ENCODE measurements at regions not wholly inside any gene's neighbourhood (a gene's known extent, or its start where the extent isn't known, plus 50 kb on each side); places are given as distances from the start of the nearest gene placed in this dataset.

- DNase-seq, result no peak
- H3K27me3 Mint-ChIP-seq, result peaks cover 19 to 33% of the 10 kb centered on the region in 2 donors
- CTCF ChIA-PET, result no interaction called here
Observed at GRCh38 chr3:194937882-194938321, 252.2 kb downstream of the FAM43A start.

GRCh38 chr3:194938845-194939531, 253.3 kb downstream of the FAM43A start:
- no peak for DNase-seq
- H3K4me1 ChIP-seq (ENCODE audit: insufficient read depth, low read length), result no peaks in the 10 kb centered on the region
- H3K36me3 ChIP-seq (ENCODE audit: insufficient read depth, low read length), result no peaks in the 10 kb centered on the region
- H3K9me3 ChIP-seq (ENCODE audit: low read length), result no peaks in the 10 kb centered on the region
- Mint-ChIP-seq H3K9me3 (no peaks in the 10 kb centered on the region), H3K4me3 (no peak overlapping the region), H3K27ac (no peak overlapping the region), H3K27me3 (peaks cover 15 to 28% of the 10 kb centered on the region in 2 donors), H3K4me1 (no peaks in the 10 kb centered on the region), H3K36me3 (no peaks in the 10 kb centered on the region)
- no peak overlapping the region for H3K4me3 ChIP-seq (ENCODE audit: low read length)
- H3K27me3 ChIP-seq (ENCODE audit: insufficient read depth, low read length, poor library complexity, severe bottlenecking), result no peaks in the 10 kb centered on the region
- POLR2A ChIA-PET, result no interaction called here
- CTCF ChIA-PET, result no interaction called here
- no peak overlapping the region for H3K27ac ChIP-seq (ENCODE audit: low read depth, low read length)

More at GRCh38 chr3:194937882-194938321, 252.2 kb downstream of the FAM43A start:
- H3K27ac ChIP-seq (ENCODE audit: low read depth, low read length), result no peak overlapping the region
- no peaks in the 10 kb centered on the region for H3K9me3 Mint-ChIP-seq
- no peaks in the 10 kb centered on the region for H3K9me3 ChIP-seq (ENCODE audit: low read length)
- POLR2A ChIA-PET, result no interaction called here
- H3K27me3 ChIP-seq (ENCODE audit: insufficient read depth, low read length, poor library complexity, severe bottlenecking), result no peaks in the 10 kb centered on the region
- H3K36me3 ChIP-seq (ENCODE audit: insufficient read depth, low read length), result no peaks in the 10 kb centered on the region
- H3K4me3 ChIP-seq (ENCODE audit: low read length), result no peak overlapping the region
- no peaks in the 10 kb centered on the region for H3K4me1 ChIP-seq (ENCODE audit: insufficient read depth, low read length)
- H3K4me3 Mint-ChIP-seq, result no peak overlapping the region
- no peaks in the 10 kb centered on the region for H3K4me1 Mint-ChIP-seq
- H3K27ac Mint-ChIP-seq, result no peak overlapping the region
- H3K36me3 Mint-ChIP-seq, result no peaks in the 10 kb centered on the region

- CTCF ChIA-PET, result no interaction called here
Observed at GRCh38 chr3:194939532-194939909, 253.8 kb downstream of the FAM43A start.

GRCh38 chr3:194939949-194940770, 254.5 kb downstream of the FAM43A start:
- Mint-ChIP-seq H3K9me3 (no peaks in the 10 kb centered on the region), H3K36me3 (no peaks in the 10 kb centered on the region), H3K27ac (no peak overlapping the region), H3K4me1 (no peaks in the 10 kb centered on the region), H3K4me3 (no peak overlapping the region), H3K27me3 (peaks cover 13 to 27% of the 10 kb centered on the region in 2 donors)
- POLR2A ChIA-PET, result no interaction called here
- Histone ChIP-seq H3K36me3 (ENCODE audit: insufficient read depth, low read length) (no peaks in the 10 kb centered on the region), H3K27ac (ENCODE audit: low read depth, low read length) (no peak overlapping the region), H3K9me3 (ENCODE audit: low read length) (no peaks in the 10 kb centered on the region), H3K4me1 (ENCODE audit: insufficient read depth, low read length) (no peaks in the 10 kb centered on the region), H3K27me3 (ENCODE audit: insufficient read depth, low read length, poor library complexity, severe bottlenecking) (no peaks in the 10 kb centered on the region), H3K4me3 (ENCODE audit: low read length) (no peak overlapping the region)
- no peak for DNase-seq
- CTCF ChIA-PET, result no interaction called here

More at GRCh38 chr3:194939532-194939909, 253.8 kb downstream of the FAM43A start:
- no peaks in the 10 kb centered on the region for H3K4me1 ChIP-seq (ENCODE audit: insufficient read depth, low read length)
- Mint-ChIP-seq H3K9me3 (no peaks in the 10 kb centered on the region), H3K4me1 (no peaks in the 10 kb centered on the region), H3K27me3 (peaks cover 16 to 27% of the 10 kb centered on the region in 2 donors), H3K36me3 (no peaks in the 10 kb centered on the region), H3K27ac (no peak overlapping the region), H3K4me3 (no peak overlapping the region)
- no peak overlapping the region for H3K4me3 ChIP-seq (ENCODE audit: low read length)
- no peak overlapping the region for H3K27ac ChIP-seq (ENCODE audit: low read depth, low read length)
- no peak for DNase-seq
- H3K9me3 ChIP-seq (ENCODE audit: low read length), result no peaks in the 10 kb centered on the region
- no peaks in the 10 kb centered on the region for H3K36me3 ChIP-seq (ENCODE audit: insufficient read depth, low read length)
- POLR2A ChIA-PET, result no interaction called here
- no peaks in the 10 kb centered on the region for H3K27me3 ChIP-seq (ENCODE audit: insufficient read depth, low read length, poor library complexity, severe bottlenecking)

- H3K9me3 Mint-ChIP-seq, result no peaks in the 10 kb centered on the region
- peaks cover 13 to 30% of the 10 kb centered on the region in 2 donors for H3K27me3 Mint-ChIP-seq
- no peak overlapping the region for H3K4me3 Mint-ChIP-seq
- ChIA-PET POLR2A (no interaction called here), CTCF (no interaction called here)
- Histone ChIP-seq H3K27ac (ENCODE audit: low read depth, low read length) (no peak overlapping the region), H3K9me3 (ENCODE audit: low read length) (no peaks in the 10 kb centered on the region), H3K4me3 (ENCODE audit: low read length) (no peak overlapping the region), H3K36me3 (ENCODE audit: insufficient read depth, low read length) (no peaks in the 10 kb centered on the region), H3K4me1 (ENCODE audit: insufficient read depth, low read length) (no peaks in the 10 kb centered on the region), H3K27me3 (ENCODE audit: insufficient read depth, low read length, poor library complexity, severe bottlenecking) (no peaks in the 10 kb centered on the region)
- H3K4me1 Mint-ChIP-seq, result no peaks in the 10 kb centered on the region
- no peaks in the 10 kb centered on the region for H3K36me3 Mint-ChIP-seq
- DNase-seq, result no peak
- H3K27ac Mint-ChIP-seq, result no peak overlapping the region
Observed at GRCh38 chr3:194941360-194941955, 255.8 kb downstream of the FAM43A start.

GRCh38 chr3:194941956-194942511, 256.4 kb downstream of the FAM43A start:
- H3K27ac Mint-ChIP-seq, result no peak overlapping the region
- no peaks in the 10 kb centered on the region for H3K4me1 Mint-ChIP-seq
- peaks cover 13 to 30% of the 10 kb centered on the region in 2 donors for H3K27me3 Mint-ChIP-seq
- Histone ChIP-seq H3K4me1 (ENCODE audit: insufficient read depth, low read length) (no peaks in the 10 kb centered on the region), H3K4me3 (ENCODE audit: low read length) (no peak overlapping the region), H3K36me3 (ENCODE audit: insufficient read depth, low read length) (no peaks in the 10 kb centered on the region), H3K27me3 (ENCODE audit: insufficient read depth, low read length, poor library complexity, severe bottlenecking) (no peaks in the 10 kb centered on the region), H3K9me3 (ENCODE audit: low read length) (no peaks in the 10 kb centered on the region), H3K27ac (ENCODE audit: low read depth, low read length) (no peak overlapping the region)
- no peak for DNase-seq
- ChIA-PET CTCF (no interaction called here), POLR2A (no interaction called here)
- H3K9me3 Mint-ChIP-seq, result no peaks in the 10 kb centered on the region
- H3K36me3 Mint-ChIP-seq, result no peaks in the 10 kb centered on the region
- H3K4me3 Mint-ChIP-seq, result no peak overlapping the region

- Histone ChIP-seq H3K4me1 (ENCODE audit: insufficient read depth, low read length) (no peaks in the 10 kb centered on the region), H3K27me3 (ENCODE audit: insufficient read depth, low read length, poor library complexity, severe bottlenecking) (no peaks in the 10 kb centered on the region), H3K27ac (ENCODE audit: low read depth, low read length) (no peak overlapping the region), H3K4me3 (ENCODE audit: low read length) (no peak overlapping the region), H3K9me3 (ENCODE audit: low read length) (no peaks in the 10 kb centered on the region), H3K36me3 (ENCODE audit: insufficient read depth, low read length) (no peaks in the 10 kb centered on the region)
- DNase-seq, result no peak
- Mint-ChIP-seq H3K4me1 (no peaks in the 10 kb centered on the region), H3K4me3 (no peak overlapping the region), H3K27me3 (peaks cover 10 to 23% of the 10 kb centered on the region in 2 donors), H3K36me3 (no peaks in the 10 kb centered on the region), H3K27ac (no peak overlapping the region), H3K9me3 (peaks cover 0 to 8% (median 0%) of the 10 kb centered on the region in 5 donors)
- POLR2A ChIA-PET, result no interaction called here
- CTCF ChIA-PET, result no interaction called here
Observed at GRCh38 chr3:194944526-194944925, 258.8 kb downstream of the FAM43A start.

GRCh38 chr3:194945508-194945907, 259.8 kb downstream of the FAM43A start:
- Mint-ChIP-seq H3K27ac (no peak overlapping the region), H3K27me3 (peaks cover 14 to 22% of the 10 kb centered on the region in 2 donors), H3K4me1 (no peaks in the 10 kb centered on the region), H3K4me3 (no peak overlapping the region), H3K36me3 (no peaks in the 10 kb centered on the region), H3K9me3 (peaks cover 0 to 8% (median 0%) of the 10 kb centered on the region in 5 donors)
- no peak for DNase-seq
- CTCF ChIA-PET, result no interaction called here
- H3K36me3 ChIP-seq (ENCODE audit: insufficient read depth, low read length), result no peaks in the 10 kb centered on the region
- H3K4me3 ChIP-seq (ENCODE audit: low read length), result no peak overlapping the region
- no peaks in the 10 kb centered on the region for H3K4me1 ChIP-seq (ENCODE audit: insufficient read depth, low read length)
- no peaks in the 10 kb centered on the region for H3K27me3 ChIP-seq (ENCODE audit: insufficient read depth, low read length, poor library complexity, severe bottlenecking)
- POLR2A ChIA-PET, result no interaction called here
- no peaks in the 10 kb centered on the region for H3K9me3 ChIP-seq (ENCODE audit: low read length)
- no peak overlapping the region for H3K27ac ChIP-seq (ENCODE audit: low read depth, low read length)

All from CD8-positive, alpha-beta memory T cell (primary cell).